ENCODE measurements at regions not wholly inside any gene's neighbourhood (a gene's known extent, or its start where the extent isn't known, plus 50 kb on each side); places are given as distances from the start of the nearest gene placed in this dataset.

DNA sequence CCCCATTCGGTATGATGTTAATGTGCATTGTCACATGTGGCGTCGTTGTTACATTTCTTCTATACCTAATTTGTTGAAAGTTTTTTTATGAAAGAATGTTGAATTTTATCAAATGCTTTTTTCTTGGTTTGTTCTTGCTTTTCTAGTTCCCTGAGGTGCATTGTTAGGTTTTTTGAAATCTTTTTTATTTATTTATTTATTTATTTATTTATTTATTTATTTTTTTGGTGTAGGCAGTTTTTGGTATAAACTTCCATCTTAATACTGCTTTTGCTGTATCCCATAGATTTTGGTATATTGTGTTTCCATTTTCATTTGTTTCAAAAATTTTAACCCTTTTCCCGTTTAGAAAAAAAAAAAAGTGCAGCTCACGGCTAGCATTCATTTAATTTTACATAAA lies 121.1 kb upstream of the HMGA2 start:
- TF ChIP-seq ELF4 (CRISPR knock-in tag; IDR thresholded peaks at IDR 0.05; ENCODE audit: low read depth) (no peak), ZNF232 (CRISPR knock-in tag; IDR thresholded peaks at IDR 0.05) (no peak)
- TF ChIP-seq, protein P1, sequence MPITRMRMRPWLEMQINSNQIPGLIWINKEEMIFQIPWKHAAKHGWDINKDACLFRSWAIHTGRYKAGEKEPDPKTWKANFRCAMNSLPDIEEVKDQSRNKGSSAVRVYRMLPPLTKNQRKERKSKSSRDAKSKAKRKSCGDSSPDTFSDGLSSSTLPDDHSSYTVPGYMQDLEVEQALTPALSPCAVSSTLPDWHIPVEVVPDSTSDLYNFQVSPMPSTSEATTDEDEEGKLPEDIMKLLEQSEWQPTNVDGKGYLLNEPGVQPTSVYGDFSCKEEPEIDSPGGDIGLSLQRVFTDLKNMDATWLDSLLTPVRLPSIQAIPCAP (CRISPR knock-in tag; IDR thresholded peaks at IDR 0.05) = no peak
- TF ChIP-seq, protein P2, sequence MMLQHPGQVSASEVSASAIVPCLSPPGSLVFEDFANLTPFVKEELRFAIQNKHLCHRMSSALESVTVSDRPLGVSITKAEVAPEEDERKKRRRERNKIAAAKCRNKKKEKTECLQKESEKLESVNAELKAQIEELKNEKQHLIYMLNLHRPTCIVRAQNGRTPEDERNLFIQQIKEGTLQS (CRISPR knock-in tag; conservative IDR thresholded peaks at IDR 0.05) = no peak
- TF ChIP-seq, protein P3, sequence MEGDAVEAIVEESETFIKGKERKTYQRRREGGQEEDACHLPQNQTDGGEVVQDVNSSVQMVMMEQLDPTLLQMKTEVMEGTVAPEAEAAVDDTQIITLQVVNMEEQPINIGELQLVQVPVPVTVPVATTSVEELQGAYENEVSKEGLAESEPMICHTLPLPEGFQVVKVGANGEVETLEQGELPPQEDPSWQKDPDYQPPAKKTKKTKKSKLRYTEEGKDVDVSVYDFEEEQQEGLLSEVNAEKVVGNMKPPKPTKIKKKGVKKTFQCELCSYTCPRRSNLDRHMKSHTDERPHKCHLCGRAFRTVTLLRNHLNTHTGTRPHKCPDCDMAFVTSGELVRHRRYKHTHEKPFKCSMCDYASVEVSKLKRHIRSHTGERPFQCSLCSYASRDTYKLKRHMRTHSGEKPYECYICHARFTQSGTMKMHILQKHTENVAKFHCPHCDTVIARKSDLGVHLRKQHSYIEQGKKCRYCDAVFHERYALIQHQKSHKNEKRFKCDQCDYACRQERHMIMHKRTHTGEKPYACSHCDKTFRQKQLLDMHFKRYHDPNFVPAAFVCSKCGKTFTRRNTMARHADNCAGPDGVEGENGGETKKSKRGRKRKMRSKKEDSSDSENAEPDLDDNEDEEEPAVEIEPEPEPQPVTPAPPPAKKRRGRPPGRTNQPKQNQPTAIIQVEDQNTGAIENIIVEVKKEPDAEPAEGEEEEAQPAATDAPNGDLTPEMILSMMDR (IDR thresholded peaks at IDR 0.05) = no peak
